ENCODE measurements at regions not wholly inside any gene's neighbourhood (a gene's known extent, or its start where the extent isn't known, plus 50 kb on each side); places are given as distances from the start of the nearest gene placed in this dataset.

DNA sequence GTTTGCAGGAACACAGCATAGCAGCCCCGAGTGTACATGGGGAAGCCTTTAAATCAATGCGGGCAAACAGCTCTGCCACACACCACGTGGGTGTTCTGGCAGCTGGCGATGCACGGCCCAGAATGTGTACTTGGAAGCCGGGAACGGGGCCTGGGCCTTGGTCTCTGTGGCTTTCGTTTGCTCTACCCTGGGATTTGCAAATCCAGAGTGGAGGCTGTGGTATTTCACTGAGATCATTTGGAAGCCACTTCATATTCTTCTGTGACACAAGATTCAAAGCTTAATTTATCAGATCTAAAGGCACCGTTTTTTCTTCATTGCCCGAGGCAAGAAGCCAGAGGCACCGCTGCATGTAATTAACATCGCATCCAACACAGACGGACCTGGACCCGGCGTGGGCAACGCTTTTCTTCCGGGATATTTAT lies 246.3 kb upstream of the MYT1L start:
- Histone ChIP-seq H4K20me1 (ENCODE audit: insufficient read depth, poor library complexity, severe bottlenecking) (no peaks in the 10 kb centered on the region), H3K9me3 (ENCODE audit: low read depth) (no peaks in the 10 kb centered on the region), H3K36me3 (replicated peaks; ENCODE audit: insufficient read depth, low read depth) (no peaks in the 10 kb centered on the region), H3K4me3 (no peak overlapping the region), H3K27me3 (no peaks in the 10 kb centered on the region), H2AFZ (no peak overlapping the region), H3K9me2 (replicated peaks; ENCODE audit: insufficient read depth) (no peaks in the 10 kb centered on the region), H3K27ac (no peak overlapping the region), H3K79me2 (no peaks in the 10 kb centered on the region), H3K4me1 (ENCODE audit: insufficient read depth) (no peaks in the 10 kb centered on the region), H3K4me2 (no peak overlapping the region)
- TF ChIP-seq EZH2phosphoT487 (IDR thresholded peaks at IDR 0.05; ENCODE audit: low read depth, severe bottlenecking, unreplicated experiment): no peak
- TF ChIP-seq, protein P1, sequence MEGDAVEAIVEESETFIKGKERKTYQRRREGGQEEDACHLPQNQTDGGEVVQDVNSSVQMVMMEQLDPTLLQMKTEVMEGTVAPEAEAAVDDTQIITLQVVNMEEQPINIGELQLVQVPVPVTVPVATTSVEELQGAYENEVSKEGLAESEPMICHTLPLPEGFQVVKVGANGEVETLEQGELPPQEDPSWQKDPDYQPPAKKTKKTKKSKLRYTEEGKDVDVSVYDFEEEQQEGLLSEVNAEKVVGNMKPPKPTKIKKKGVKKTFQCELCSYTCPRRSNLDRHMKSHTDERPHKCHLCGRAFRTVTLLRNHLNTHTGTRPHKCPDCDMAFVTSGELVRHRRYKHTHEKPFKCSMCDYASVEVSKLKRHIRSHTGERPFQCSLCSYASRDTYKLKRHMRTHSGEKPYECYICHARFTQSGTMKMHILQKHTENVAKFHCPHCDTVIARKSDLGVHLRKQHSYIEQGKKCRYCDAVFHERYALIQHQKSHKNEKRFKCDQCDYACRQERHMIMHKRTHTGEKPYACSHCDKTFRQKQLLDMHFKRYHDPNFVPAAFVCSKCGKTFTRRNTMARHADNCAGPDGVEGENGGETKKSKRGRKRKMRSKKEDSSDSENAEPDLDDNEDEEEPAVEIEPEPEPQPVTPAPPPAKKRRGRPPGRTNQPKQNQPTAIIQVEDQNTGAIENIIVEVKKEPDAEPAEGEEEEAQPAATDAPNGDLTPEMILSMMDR (IDR thresholded peaks at IDR 0.05; ENCODE audit: poor library complexity): no peak
- no peak for TF ChIP-seq EZH2 (IDR thresholded peaks at IDR 0.05; ENCODE audit: borderline replicate concordance)
- WGBS (ENCODE audit: low lambda C conversion rate, missing lambda C conversion rate): 74% methylated on average over 17 of the region's 17 CpGs
- no peak for DNase-seq (ENCODE audit: low spot score)

DNA sequence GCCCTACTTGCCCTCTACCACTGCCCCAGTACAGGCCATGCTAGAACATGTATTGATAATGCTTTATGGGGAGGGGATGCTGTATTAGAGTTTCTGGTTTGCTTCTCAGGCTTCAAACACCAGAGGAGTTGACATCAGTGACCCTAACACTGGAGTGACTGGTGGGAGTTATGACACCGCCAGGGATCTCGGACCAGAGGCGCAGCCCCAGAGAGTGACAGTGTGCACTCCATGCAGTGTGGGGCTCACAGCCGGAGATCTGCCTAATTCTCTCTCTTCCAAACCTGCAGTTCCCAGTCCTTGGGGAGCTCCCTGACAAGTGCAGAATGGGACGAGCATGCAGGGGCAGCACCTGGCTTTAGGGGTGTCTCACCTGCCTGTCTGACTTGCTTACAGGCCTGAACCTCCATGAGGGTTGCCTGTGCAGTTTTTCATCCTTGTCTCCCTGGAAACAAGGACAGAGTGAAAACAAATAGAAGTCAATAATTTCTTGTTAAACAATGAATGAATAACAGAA lies 244.9 kb upstream of the MYT1L start:
- Histone ChIP-seq H3K9me3 (ENCODE audit: low read depth) (no peaks in the 10 kb centered on the region), H3K4me2 (no peak overlapping the region), H3K79me2 (no peaks in the 10 kb centered on the region), H3K4me3 (no peak overlapping the region), H3K4me1 (ENCODE audit: insufficient read depth) (no peaks in the 10 kb centered on the region), H3K27ac (no peak overlapping the region), H3K36me3 (replicated peaks; ENCODE audit: insufficient read depth, low read depth) (no peaks in the 10 kb centered on the region), H2AFZ (no peak overlapping the region), H4K20me1 (ENCODE audit: insufficient read depth, poor library complexity, severe bottlenecking) (no peaks in the 10 kb centered on the region), H3K9me2 (replicated peaks; ENCODE audit: insufficient read depth) (no peaks in the 10 kb centered on the region), H3K27me3 (no peaks in the 10 kb centered on the region)
- TF ChIP-seq, protein P1 (IDR thresholded peaks at IDR 0.05; ENCODE audit: poor library complexity): no peak
- TF ChIP-seq EZH2 (IDR thresholded peaks at IDR 0.05; ENCODE audit: borderline replicate concordance): no peak
- TF ChIP-seq EZH2phosphoT487 (IDR thresholded peaks at IDR 0.05; ENCODE audit: low read depth, severe bottlenecking, unreplicated experiment): no peak
- WGBS (ENCODE audit: low lambda C conversion rate, missing lambda C conversion rate): 93% methylated on average over 5 of the region's 5 CpGs
- DNase-seq (ENCODE audit: low spot score): no peak

DNA sequence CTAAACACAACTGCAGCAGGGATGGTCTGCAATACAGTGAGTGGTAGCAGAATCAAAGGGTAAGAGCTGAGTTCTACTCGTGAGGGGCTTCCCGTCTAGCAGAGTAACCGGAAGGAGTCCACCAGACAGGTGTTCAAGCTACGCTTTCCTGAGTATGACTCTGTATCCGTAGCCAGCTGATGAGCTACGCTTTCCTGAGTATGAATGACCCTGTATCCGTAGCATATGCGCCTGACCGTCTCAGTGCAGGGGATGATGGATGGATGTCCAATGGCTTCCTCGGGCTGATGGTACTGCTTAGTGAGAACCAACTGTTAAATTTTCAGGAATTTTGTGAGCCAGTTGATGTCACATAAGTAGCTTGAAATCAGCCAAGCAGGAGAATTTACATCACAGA lies 244.1 kb upstream of the MYT1L start:
- WGBS (ENCODE audit: low lambda C conversion rate, missing lambda C conversion rate): 88% methylated on average over 10 of the region's 10 CpGs
- Histone ChIP-seq H3K27me3 (no peaks in the 10 kb centered on the region), H3K27ac (no peak overlapping the region), H3K79me2 (no peaks in the 10 kb centered on the region), H2AFZ (no peak overlapping the region), H3K4me1 (ENCODE audit: insufficient read depth) (no peaks in the 10 kb centered on the region), H4K20me1 (ENCODE audit: insufficient read depth, poor library complexity, severe bottlenecking) (no peaks in the 10 kb centered on the region), H3K9me2 (replicated peaks; ENCODE audit: insufficient read depth) (no peaks in the 10 kb centered on the region), H3K4me2 (no peak overlapping the region), H3K4me3 (no peak overlapping the region), H3K36me3 (replicated peaks; ENCODE audit: insufficient read depth, low read depth) (no peaks in the 10 kb centered on the region), H3K9me3 (ENCODE audit: low read depth) (no peaks in the 10 kb centered on the region)
- TF ChIP-seq EZH2 (IDR thresholded peaks at IDR 0.05; ENCODE audit: borderline replicate concordance) (no peak), EZH2phosphoT487 (IDR thresholded peaks at IDR 0.05; ENCODE audit: low read depth, severe bottlenecking, unreplicated experiment) (no peak)
- TF ChIP-seq, protein P1 (IDR thresholded peaks at IDR 0.05; ENCODE audit: poor library complexity): no peak
- no peak for DNase-seq (ENCODE audit: low spot score)
